Ovary (tissue), 7 donors: ENCODE measurements at regions not wholly inside any gene's neighbourhood (a gene's known extent, or its start where the extent isn't known, plus 50 kb on each side); places are given as distances from the start of the nearest gene placed in this dataset.

ENCODE experiments used
- DNase-seq, 5 donors: peaks; one replicate each; pipeline ENCODE4 v3.0.0-alpha.2; 2019 to 2020
- H3K27ac ChIP-seq, 2 donors: fragments of 200-600 bp; one replicate each; pipeline versions ENCODE4 v1.5.1 to v1.8.0; 2019 to 2022
- H3K27me3 ChIP-seq: fragments of 200-600 bp; one replicate; pipeline ENCODE4 v1.8.0; 2022
- H3K36me3 ChIP-seq: fragments of 200-600 bp; sonication (generic); one replicate; pipeline ENCODE4 v1.5.1; 2019
- H3K4me1 ChIP-seq: one replicate; pipeline ENCODE4 v1.8.1; 2013; ENCODE audit warnings: mild to moderate bottlenecking, moderate library complexity; ENCODE audit not compliant: insufficient read depth
- H3K4me3 ChIP-seq: fragments of 200-600 bp; sonication (generic); one replicate; pipeline ENCODE4 v1.5.1; 2017
- H3K9me3 ChIP-seq, 2 donors: fragments of 200-600 bp in 1 of 2; sonication (generic) in 1 of 2; one replicate each; pipeline versions ENCODE4 v1.5.1 to v1.8.1; 2013 to 2019; ENCODE audit warnings: mild to moderate bottlenecking in 1 of 2, moderate library complexity in 1 of 2
- CTCF ChIP-seq, 3 donors: fragments of 450-650 bp in 2 of 3; fragments of 200-600 bp in 1 of 3; IDR thresholded peaks; one replicate each; pipeline versions ENCODE4 v1.5.1 to v1.8.0; 2016 to 2022; ENCODE audit warnings: antibody characterized with exemption in 3 of 3, mild to moderate bottlenecking in 1 of 3
- EP300 ChIP-seq: sonication (generic); formaldehyde crosslinking; IDR thresholded peaks from one replicate; pipeline ENCODE4 v1.6.1; 2017; ENCODE audit warnings: antibody characterized with exemption
- POLR2A ChIP-seq: fragments of 450-650 bp; IDR thresholded peaks from one replicate; pipeline ENCODE4 v1.6.1; 2017; ENCODE audit warnings: antibody characterized with exemption, mild to moderate bottlenecking, moderate library complexity
- WGBS, 3 donors: extraction: QIAGEN DNeasy Blood & Tissue Kit in 1 of 3; methylation state at CpG; one replicate each; pipeline versions ENCODE4 v1.1.5 to v1.1.7; 2013 to 2017; 5-methylcytosine and 5-hydroxymethylcytosine counted together
- intact Hi-C, 4 donors: fragments of 100-400 bp; cut with DNase I; formaldehyde crosslinking; loops; one replicate each; pipeline versions ENCODE4 v1.11.0 to v1.15.1; 2022 to 2023
- donor health status: DM: no; HTN: no; CAD: no; lungs with moderate emphysema.
- donor health status: DM: no; HTN: no; CAD: no.
- donor health status: Bipolar disorder and iron deficiency.
- donor health status: DM: no; HTN: no; CAD: no.
- donor health status: DM: yes; HTN: yes; CAD: no.

GRCh38 chr15:37481126-37481525 lies 380.8 kb upstream of the MEIS2 start:
- no peak for DNase-seq
- Histone ChIP-seq H3K27ac (no peak overlapping the region), H3K4me1 (no peaks in the 10 kb centered on the region), H3K4me3 (no peak overlapping the region), H3K9me3 (no peaks in the 10 kb centered on the region), H3K27me3 (no peaks in the 10 kb centered on the region), H3K36me3 (no peaks in the 10 kb centered on the region)
- no peak for TF ChIP-seq EP300
- TF ChIP-seq CTCF (IDR thresholded peaks at IDR 0.05), result no peak
- TF ChIP-seq POLR2A, result no peak
- intact Hi-C loops, result no loop called here
- 61 to 94% (median 79%) methylated on average over 1 of the region's 1 CpG for WGBS, 3 donors

- TF ChIP-seq POLR2A, result no peak
- no peak for TF ChIP-seq EP300
- no peak for TF ChIP-seq CTCF (IDR thresholded peaks at IDR 0.05)
- DNase-seq, result no peak
- H3K4me1 ChIP-seq, result no peaks in the 10 kb centered on the region
- WGBS, 3 donors, result 86 to 93% (median 88%) methylated on average over 6 of the region's 6 CpGs
- no peaks in the 10 kb centered on the region for H3K27me3 ChIP-seq
- H3K27ac ChIP-seq, result no peak overlapping the region
- H3K9me3 ChIP-seq, result no peaks in the 10 kb centered on the region
- H3K36me3 ChIP-seq, result no peaks in the 10 kb centered on the region
- intact Hi-C loops, result no loop called here
- H3K4me3 ChIP-seq, result no peak overlapping the region
Observed at GRCh38 chr15:37483779-37484178, 383.4 kb upstream of the MEIS2 start.

- no peak for DNase-seq
- H3K27ac ChIP-seq, result no peak overlapping the region
- 77 to 84% (median 83%) methylated on average over 4 of the region's 4 CpGs for WGBS, 3 donors
- no peak overlapping the region for H3K4me3 ChIP-seq
- TF ChIP-seq POLR2A, result no peak
- no peak for TF ChIP-seq CTCF (IDR thresholded peaks at IDR 0.05)
- TF ChIP-seq EP300, result no peak
- H3K27me3 ChIP-seq, result no peaks in the 10 kb centered on the region
- no peaks in the 10 kb centered on the region for H3K36me3 ChIP-seq
- no peaks in the 10 kb centered on the region for H3K4me1 ChIP-seq
- intact Hi-C loops, result no loop called here
- H3K9me3 ChIP-seq, result no peaks in the 10 kb centered on the region
Observed at GRCh38 chr15:37485056-37485455, 384.7 kb upstream of the MEIS2 start.

- intact Hi-C loops, result no loop called here
- Histone ChIP-seq H3K36me3 (no peaks in the 10 kb centered on the region), H3K27ac (no peak overlapping the region), H3K4me3 (no peak overlapping the region), H3K4me1 (no peaks in the 10 kb centered on the region), H3K27me3 (no peaks in the 10 kb centered on the region), H3K9me3 (no peaks in the 10 kb centered on the region)
- TF ChIP-seq POLR2A, result no peak
- no peak for TF ChIP-seq EP300
- no peak for TF ChIP-seq CTCF (IDR thresholded peaks at IDR 0.05)
- WGBS, 3 donors, result 94 to 95% (median 95%) methylated on average over 26 of the region's 26 CpGs
- DNase-seq, result no peak
Observed at GRCh38 chr15:37490707-37491106, 390.4 kb upstream of the MEIS2 start.

GRCh38 chr15:37516621-37517020 lies 416.3 kb upstream of the MEIS2 start:
- Histone ChIP-seq H3K9me3 (no peaks in the 10 kb centered on the region), H3K36me3 (no peaks in the 10 kb centered on the region), H3K4me1 (no peaks in the 10 kb centered on the region), H3K27ac (no peak overlapping the region), H3K4me3 (no peak overlapping the region), H3K27me3 (no peaks in the 10 kb centered on the region)
- no peak for TF ChIP-seq POLR2A
- TF ChIP-seq CTCF (IDR thresholded peaks at IDR 0.05), result no peak
- no peak for TF ChIP-seq EP300
- DNase-seq, result no peak
- intact Hi-C loops, result no loop called here
- 68 to 75% (median 74%) methylated on average over 3 of the region's 3 CpGs for WGBS, 3 donors
